Kasumi-1 (cell line): ENCODE measurements at regions not wholly inside any gene's neighbourhood (a gene's known extent, or its start where the extent isn't known, plus 50 kb on each side); places are given as distances from the start of the nearest gene placed in this dataset.
"Not testable (repeated sequence)": the region's sequence is repeated elsewhere in the genome, so short reads cannot be mapped to it uniquely, and the experiment has no call there.

Experiments used
- DNase-seq, 2 experiments: peaks; one replicate each; lab custom pipeline; 2025; lab: John Stamatoyannopoulos, UW

DNA sequence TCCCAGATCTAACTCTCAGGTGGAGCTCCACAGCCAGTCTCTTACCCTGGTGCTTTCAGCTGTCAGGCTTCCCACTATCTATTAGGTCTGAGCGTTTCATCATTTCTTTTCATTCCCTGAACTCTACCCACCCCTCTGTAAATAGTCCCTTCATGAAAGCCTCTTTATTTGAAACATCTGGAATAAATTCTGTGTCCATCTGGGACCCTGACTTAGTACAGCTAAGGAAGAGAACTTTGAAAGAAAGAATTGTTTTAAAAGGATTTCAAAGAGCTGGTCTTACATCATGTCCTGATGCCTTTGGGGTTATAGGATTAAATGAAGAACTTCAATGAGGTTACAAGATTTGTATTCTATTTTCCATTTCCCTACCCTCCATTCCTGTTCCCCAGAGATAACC is 388.5 kb upstream of the CA10 start:
- no peak for DNase-seq

DNA sequence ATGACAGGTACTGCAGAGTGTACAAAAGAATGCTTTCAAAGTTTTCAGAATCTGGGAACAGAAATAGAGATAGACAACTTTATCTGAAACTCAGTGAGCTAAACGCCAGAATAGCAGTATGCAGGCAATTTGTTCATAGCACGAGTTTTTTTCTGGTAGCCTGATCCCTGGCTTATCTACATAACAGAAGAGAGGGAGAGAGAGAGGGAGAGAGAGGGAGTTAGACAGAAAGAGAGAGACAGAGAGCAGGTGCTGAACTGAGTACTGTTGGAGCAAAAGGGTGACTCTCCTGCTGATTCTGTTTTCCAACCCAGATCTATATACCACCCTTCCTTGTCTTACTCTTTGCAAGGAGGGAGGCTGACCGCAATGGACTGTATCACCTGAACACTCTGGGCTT is 388.0 kb upstream of the CA10 start:
- peak in 1 of 2 experiments; percentile 6 for DNase-seq

DNA sequence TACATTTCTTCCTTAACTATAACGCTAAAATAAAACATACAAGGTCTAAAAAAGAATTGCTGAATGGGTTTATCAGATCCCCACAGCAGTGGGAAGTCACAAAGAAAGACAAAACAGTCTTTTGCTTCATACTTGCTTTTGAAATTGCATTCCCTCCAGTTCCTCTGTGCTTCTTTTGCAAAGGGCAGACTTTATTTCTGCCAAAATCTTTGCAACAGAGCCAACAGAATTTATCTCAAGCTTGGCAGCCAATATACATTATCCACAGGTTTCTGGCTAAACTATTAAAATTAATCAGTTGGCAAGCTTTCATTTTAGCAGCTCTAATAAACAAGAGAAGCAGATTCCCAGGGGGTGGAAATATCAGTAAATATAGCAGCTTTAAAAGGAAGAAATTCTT is 378.9 kb upstream of the CA10 start:
- no peak for DNase-seq

DNA sequence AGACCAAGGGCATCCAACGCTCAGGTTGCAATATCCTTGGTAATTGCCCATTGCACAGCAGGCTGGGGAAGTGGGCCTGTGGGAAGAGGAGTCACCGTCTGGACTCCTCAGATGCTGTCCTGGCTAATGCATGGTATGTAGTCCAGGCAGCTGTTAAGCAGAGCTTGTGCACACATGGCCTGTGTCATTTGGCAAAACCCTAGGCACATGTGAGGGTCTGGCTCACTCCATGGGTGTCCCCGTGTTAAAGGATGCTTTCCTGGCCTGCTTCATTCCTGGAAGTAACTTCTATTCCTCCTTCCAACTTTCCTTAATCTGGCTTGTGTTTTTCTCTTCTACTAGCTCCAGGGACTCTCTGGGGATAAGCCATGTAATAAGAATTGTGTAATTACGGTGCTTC is 378.0 kb upstream of the CA10 start:
- DNase-seq, result no peak

DNA sequence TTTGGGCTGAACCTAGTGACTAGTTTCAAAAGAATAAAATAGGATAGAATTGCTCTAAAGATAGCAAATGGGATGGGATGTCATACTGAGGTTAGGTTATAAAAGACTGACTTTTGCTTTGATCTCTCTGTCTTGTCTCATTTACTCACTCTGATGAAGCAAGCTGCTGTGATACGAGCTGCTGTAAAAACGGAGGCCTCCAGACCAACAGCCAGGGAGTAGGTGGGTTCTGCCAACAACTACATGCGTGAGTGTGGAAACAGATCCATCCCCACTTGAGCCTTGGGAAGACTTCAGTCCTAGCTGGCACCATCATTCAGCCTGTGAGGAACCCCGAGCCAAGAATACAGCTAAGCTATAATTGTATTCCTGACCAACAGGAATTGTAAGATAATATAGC is 373.9 kb upstream of the CA10 start:
- DNase-seq, result no peak

DNA sequence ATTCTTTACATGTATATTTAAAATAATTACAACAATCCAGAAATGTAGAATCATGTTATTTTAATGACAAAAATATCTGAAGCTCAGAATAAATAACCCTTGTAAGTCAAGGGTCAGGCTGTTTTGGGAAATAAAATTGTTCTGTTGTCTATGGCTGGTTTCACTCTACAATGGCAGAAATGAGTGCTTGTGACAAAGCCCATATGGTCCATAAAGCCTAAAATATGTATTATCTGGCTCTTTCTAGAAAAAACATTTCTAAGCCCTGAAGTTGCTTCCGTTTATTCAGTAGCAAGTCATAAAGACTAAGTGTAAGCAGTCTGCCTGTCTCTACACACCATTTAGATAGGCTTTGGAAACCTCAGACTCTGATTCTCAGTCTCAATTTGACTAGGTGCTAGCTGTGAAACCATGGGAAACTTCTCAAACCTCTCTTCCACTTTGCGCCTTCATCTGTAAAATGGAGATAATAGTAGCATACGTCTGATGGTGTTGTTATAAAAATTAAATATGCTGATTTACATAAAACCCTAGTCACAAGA is 365.7 kb upstream of the CA10 start:
- no peak for DNase-seq

DNA sequence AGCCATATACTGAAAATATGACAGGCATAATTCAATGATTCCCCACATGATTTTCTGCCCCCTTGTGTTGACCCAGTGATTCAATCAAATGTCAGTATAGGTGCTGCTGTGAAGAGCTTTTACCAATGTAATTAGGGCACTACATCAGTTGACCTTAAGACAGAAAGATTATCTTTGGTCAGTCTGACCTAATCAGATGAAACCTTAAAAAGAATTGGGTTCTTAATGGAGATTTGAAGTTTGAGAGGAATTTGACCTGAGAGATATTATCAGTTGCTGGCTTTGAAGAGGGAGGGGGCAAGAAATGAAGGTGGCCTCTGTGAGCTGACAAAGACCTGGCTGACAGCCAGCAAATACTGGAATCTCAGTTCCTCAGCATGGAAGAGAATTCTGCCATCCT is 358.7 kb upstream of the CA10 start:
- DNase-seq, result no peak

DNA sequence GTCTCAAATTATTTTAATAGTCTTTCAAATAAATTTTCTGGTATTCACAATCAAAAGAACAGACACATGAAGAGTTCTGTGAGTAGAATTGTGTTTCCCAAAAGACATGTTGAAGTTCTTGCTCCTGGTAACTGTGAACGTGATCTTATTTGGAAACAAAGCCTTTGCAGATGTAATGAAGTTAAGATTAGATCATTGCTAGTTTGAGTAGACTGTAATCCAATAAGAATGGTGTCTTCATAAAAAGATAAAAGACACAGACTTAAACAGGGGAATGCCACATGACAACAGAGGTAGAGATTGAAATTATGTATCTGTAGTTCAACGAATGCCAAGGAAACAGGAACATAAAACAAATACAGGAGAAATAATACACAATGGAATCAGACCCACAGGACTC is 357.4 kb upstream of the CA10 start:
- DNase-seq, result no peak

DNA sequence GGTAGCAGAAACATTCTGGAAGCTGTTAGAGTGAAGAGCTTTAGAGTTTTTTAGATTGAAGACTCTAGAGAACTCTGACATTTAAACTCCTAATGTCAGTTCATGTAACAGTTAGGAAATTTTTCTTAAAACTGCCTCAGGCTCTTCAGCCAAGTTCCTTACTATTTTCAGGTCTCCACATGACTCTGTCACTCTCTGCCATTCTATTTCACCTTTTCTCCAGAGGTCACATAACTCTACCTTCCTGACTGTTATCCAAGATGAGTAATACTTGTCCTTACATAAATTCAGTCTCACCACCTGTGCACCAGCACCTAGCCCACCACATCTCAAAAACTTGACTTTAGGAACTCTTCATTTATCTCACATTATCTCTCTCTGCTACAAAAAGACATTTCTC is 347.1 kb upstream of the CA10 start:
- DNase-seq, result no peak

DNA sequence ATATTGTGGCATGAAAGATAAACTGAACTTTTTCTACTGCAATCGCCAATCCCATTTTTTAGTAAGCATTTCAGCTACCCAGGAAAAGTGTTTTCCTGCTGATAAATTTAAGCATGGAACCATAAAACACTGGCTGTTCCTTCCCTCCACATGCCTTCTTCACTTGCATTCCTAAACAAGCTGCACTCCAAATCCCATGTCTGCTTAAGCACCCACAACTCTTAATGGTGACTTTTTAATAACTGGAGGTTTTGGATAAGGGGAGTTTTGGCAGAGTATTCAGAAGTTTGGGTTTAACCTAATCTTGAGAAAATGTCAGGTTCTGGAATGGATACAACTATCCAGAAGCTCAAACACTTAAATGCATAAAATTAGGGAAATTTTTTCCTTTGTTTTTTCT is 345.6 kb upstream of the CA10 start:
- no peak for DNase-seq

DNA sequence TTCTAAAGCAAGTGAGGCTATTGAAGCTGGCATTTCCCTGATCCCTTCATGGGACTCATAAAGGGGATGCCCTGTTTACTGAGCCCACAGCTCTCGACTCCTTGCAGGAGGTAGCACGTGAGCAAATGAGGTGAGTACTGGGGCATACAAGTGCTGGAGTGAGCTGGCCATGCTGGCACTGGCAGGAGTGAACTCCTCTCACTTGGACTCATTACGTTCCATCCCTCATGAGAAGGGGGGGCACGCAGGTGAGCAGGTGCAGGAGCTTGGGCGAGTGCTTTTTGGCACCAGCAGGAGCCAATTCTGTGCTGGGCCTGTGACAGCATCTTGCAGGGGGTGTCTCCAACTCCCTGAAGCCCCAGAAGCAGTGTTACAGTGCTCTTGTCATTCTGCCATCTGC is 337.1 kb upstream of the CA10 start:
- no peak for DNase-seq

DNA sequence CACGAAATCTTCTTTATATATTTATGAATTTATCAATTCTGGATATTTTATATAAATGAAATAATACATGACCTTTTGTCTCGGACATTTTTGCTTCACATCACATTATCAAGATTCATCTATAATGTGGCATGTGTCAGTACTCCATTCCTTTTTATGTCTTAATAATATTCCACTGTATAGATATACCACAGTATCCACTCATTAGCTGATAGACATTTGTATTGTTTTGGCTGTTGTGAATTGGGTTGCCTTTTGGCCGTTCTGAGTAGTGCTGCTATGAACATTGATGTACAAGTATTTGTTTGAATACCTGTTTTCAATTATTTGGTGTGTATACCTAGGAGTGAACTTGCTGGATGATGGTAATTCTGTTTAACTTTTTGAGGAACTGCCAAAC is 323.8 kb upstream of the CA10 start:
- DNase-seq, result no peak

DNA sequence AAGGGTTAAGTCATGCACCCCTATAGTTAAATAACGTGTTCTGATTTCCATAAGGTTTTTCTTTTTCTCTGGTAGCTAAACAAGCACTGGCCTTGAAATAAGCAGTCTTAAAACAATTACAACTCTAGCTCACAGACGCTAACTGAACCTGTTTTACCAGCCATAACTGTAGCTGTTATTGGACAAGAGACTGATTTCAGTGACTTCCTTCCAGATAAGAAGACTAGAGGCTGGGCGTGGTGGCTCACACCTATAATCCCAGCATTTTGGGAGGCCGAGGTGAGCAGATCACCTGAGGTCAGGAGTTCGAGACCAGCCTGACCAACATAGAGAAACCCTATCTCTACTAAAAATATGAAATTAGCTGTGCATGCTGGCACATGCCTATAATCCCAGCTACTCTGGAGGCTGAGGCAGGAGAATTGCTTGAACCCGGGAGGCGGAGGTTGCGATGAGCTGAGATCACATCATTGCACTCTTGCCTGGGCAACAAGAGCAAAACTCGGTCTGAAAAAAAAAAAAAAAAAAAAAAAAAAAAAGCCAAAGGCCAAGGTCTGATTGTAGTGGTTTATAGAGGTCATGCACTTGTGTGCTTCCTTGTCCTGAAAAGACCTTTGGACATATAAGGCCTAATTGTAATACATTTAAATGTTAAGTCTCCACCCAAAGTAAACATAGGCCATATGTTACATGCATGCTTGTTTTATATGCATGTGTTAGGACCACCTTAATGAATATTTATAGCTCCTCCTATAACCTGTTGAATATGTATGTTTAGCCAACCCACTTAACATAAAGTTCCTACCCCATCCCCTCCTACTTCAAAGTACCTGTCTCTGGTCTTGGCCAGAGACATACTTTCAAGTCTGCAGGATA is 319.5 kb upstream of the CA10 start:
- DNase-seq, result no peak

DNA sequence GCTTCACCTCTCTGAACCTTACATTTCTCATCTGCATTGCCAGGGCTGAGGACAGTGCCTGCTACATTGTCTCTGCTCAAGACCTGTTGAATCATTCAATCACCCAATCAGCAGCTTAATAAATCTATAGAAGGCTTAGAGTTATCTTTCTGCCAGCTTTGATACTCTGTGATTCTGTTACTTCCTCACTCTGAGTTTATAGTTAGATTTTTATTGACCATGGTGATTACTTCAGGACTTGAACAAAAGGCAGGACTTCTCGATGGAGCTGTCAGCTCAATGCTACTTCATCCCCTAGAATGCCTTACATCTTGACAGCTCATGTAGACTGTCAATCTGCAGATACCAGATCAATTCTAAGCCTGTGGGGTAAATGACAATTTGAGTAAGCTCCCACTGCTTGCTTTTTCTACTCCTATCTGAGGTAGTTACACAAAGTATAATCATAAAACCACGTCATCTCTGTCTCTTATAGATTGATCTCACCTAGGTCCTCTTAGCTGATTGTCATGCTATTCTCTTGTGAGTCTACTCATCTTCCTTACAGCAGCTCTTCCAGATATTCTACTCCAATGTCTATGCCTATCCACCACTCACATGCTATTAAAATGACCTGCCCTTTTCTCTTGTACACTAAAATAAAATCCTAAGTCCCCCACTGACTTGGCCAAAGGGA is 318.3 kb upstream of the CA10 start:
- DNase-seq, result no peak

DNA sequence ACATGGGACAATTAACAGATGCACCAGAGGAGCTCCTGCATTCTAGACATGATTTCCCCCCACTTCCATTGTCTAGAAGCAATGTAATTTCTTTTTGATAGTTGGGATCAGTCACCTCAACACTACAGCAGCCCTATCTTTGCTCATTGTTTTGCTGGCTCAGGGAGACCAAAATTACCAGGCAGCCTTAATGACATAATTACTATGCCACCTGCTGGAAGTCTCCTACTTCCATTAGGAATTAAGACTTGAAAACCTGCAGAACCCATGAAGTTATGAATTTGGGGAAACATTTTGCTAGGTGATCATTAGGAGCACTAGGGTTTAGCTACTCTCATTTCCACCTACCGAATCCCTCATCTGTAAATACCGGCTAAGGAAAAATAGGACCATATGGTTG is 312.0 kb upstream of the CA10 start:
- no peak for DNase-seq

DNA sequence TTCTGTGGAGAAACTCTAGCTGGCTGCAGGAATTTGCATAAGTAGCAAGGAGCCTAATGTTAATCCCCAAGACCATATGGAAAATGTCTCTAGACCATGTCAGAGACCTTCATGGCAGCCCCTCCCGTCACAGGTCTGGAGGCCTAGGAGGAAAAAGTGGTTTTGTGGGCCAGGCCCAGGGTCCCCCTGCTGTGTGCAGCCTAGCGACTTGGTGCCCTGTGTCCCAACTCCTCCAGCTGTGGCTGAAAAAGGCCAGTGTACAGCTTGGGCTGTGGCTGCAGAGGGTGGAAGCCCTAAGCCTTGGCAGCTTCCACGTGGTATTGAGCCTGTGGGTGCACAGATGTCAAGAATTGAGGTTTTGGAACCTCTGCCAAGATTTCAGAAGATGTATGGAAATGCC is 306.9 kb upstream of the CA10 start:
- DNase-seq, result no peak

DNA sequence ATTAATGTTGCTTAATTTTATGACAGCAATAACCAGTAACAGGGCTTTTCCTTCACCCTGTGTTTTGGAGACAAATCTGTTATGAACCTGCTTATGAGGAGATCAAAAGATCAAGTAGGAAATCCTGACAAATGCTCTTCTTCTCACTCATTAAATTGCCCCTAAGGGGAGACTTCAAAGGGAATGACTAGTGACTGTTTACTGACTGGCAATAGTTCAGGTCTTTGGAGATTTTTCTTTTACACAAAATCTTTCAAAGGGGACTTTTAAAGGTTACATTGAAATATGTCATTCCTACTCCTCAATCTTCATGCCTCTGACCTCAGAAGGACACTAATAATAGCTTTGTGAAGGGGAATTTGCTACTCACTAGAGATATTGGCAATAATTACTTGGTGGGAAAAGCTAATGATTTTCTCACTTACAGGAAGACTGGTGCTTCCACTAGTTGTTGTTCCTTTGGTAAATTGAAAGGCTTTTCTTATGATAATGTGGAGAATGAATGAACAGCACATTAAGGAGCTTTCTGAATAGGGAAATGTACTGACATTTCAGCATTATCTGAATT is 292.9 kb upstream of the CA10 start:
- no peak for DNase-seq

DNA sequence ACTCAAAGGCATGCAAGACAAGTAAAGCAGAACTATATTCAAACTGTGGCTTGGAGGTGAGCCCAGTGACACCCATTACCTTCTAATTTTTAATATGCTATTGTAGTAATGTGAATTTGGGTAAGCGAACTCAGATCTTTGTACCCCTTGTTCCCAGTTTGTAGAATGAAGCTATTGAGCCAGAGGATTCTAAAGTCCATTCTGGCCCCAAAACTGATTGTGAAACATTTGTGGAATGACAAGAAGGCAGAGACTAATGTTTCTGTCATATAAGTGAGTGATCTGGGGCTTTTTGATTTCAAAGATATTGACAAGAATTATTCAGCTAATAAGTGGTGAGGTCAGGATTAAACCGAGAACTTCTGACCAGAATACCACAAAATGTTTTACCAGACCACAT is 283.8 kb upstream of the CA10 start:
- no peak for DNase-seq

DNA sequence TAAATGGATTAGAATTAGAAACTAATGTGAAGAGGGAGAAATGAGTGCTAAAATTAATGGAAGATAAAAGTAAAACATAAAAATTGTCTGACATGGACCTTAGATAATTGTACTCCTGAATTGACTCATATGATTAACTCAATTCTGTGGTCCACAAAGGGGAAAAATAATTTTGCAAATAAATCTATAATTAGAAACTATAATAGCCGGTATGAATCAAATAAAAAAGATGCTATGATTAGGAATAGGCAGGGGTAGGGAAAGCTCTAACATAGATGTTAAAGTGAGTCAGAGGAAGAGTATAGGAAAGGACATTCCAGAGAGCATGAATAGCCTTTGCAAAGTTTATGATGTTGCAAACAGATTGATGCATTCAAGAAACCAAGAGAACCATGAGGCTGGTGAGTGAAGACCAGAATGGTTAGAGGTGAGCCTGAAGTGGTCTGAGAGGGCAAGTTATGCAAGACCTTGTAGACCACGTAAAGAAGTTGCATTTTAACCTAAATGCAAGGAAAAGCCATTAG is 262.1 kb upstream of the CA10 start:
- no peak for DNase-seq

DNA sequence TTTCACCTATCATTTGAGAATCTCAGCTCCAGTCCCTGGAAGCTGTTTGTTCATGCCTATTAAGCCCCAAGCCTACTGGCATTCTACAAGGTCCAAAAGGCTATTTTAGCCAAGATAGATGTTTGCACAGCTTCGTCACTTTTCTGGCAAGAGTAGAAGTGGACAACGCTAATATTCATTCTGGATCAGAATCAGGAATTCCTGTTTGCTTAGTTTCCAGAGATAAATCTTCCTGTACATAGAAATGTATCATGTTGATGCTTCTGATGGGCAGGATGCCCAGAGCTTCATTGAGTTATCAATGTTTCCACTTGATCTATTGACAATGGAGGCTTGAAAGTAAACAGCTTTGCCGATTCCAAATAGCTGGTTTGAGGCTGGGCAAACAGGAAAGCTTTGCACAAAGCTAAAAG is 260.7 kb upstream of the CA10 start:
- DNase-seq, result no peak

DNA sequence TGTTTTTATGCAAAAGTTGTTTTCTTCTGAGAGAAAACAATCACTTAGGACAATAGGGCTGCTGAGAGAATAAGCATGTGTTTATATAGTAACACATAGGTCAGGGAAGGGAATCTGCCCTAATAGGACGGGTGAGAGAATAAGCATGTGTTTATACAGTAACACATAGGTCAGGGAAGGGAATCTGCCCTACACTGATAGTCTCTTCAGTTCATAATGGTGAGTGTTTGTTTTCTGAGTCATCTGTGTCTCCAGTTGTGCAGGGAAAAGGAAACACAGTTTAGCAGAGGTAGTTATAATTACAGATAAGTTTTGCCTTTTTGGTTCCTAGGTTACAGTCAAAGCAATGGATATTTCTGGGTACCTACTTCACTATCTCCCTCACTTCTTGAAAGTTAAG is 252.3 kb upstream of the CA10 start:
- no peak for DNase-seq

DNA sequence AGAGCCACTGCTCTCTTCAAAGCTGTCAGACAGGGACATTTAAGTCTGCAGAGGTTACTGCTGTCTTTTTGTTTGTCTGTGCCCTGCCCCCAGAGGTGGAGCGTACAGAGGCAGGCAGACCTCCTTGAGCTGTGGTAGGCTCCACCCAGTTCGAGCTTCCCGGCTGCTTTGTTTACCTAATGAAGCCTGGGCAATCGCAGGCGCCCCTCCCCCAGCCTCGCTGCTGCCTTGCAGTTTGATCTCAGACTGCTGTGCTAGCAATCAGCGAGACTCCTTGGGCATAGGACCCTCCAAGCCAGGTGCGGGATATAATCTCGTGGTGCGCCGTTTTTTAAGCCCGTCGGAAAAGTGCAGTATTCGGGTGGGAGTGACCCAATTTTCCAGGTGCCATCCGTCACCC is 250.7 kb upstream of the CA10 start:
- DNase-seq, result not testable (repeated sequence)

DNA sequence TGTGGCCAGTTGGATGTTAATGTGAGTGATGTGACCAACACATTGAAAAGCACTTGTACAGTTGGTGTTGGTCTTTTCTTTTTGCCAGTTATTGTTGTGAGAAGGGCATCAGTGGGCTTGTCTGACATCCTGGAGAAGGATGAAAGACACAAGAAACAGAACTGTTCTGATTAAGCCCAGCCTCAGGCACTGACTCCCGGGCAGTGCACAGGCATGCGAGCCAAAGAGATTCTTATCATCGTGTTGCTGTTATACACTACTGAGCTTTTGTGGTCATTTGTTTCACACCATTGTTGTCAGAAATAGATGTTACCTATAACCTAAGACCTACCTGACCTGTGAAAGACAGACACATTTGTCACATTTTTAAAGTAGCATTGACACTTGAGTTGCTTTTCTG is 236.8 kb upstream of the CA10 start:
- no peak for DNase-seq
